ENCODE measurements at regions not wholly inside any gene's neighbourhood (a gene's known extent, or its start where the extent isn't known, plus 50 kb on each side); places are given as distances from the start of the nearest gene placed in this dataset.

GRCh38 chr14:34247605-34248004 lies 214.4 kb downstream of the SPTSSA start:
- Histone ChIP-seq H3K4me1 (ENCODE audit: control extremely low read depth in 1 of 4, control insufficient read depth in 4 of 4, insufficient read depth in 4 of 4, low read length in 3 of 4) (peaks cover 0 to 12% (median 2%) of the 10 kb centered on the region in 4 experiments), H3K4me3 (ENCODE audit: control insufficient read depth in 1 of 7, extremely low read depth in 1 of 7, insufficient read depth in 4 of 7, low read depth in 2 of 7, low read length in 6 of 7) (no peak overlapping the region), H3K9me3 (ENCODE audit: control extremely low read depth in 1 of 5, control insufficient read depth in 4 of 5, insufficient read depth in 2 of 5, low read depth in 1 of 5, low read length in 4 of 5) (peaks cover 0 to 7% (median 0%) of the 10 kb centered on the region in 5 experiments), H3K36me3 (ENCODE audit: control insufficient read depth in 4 of 4, insufficient read depth in 4 of 4, low read length in 3 of 4) (no peaks in the 10 kb centered on the region), H3K27ac (ENCODE audit: insufficient read depth in 1 of 2, low read depth in 1 of 2, low read length in 2 of 2, poor library complexity in 1 of 2, severe bottlenecking in 2 of 2) (no peak overlapping the region), H3K27me3 (replicated peaks in 2 of 5; ENCODE audit: control insufficient read depth in 4 of 5, insufficient read depth in 5 of 5, low read length in 4 of 5) (peaks cover 0 to 2% (median 0%) of the 10 kb centered on the region in 5 experiments)
- ChIA-PET POLR2A (no interaction called here), CTCF (interaction anchor here (1.4 kb wide), 1 partner anchor 81 kb away, joined by 3 read pairs; no protein-coding TSS in a partner anchor)
- no peak for DNase-seq
- WGBS (ENCODE audit: insufficient coverage): no CpG with 5 or more reads among the region's 1 CpG

DNA sequence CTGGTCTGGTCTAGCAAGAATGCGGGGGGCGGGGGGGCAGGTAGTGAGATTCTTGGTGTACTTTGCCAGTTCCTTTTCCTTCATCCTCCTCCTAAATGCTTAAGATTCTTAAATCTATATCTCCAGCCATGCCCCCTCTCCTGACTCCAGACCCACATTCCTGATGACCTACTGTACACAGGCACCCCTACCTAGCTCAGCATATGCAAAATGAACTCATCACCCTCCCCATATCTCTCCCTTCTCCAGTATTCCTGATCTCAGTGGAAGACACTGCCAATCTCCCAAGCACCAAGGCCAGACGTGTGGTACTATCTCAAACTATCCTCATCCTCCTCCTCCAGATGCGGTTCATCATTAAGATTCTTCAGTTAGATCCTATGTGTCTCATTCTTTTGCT lies 215.8 kb downstream of the SPTSSA start:
- WGBS (ENCODE audit: insufficient coverage): 97% methylated on average over 2 of the region's 4 CpGs
- POLR2A ChIA-PET: no interaction called here

DNA sequence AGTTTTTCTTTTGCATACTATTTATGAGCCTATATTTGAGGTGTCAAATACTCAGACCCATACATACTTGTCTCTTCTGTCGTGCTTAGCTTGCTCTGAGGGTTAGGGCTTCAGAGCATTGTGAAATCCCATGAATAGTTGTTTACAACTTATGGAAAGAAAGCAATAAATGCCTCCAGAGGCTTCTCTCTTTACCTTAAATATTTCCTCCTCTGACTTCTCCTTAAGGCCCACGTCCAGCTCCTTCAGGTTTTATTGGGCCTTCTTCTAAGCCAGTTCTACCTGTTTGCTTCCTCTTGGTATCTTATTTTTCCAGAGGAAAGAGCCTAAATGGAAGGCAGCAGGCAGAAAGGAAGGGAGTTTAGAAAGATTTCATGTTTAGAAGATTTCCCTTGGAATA lies 218.6 kb downstream of the SPTSSA start:
- 71% methylated on average over 1 of the region's 2 CpGs for WGBS (ENCODE audit: insufficient coverage)
- H3K4me1 ChIP-seq (ENCODE audit: control extremely low read depth in 1 of 4, control insufficient read depth in 4 of 4, insufficient read depth in 4 of 4, low read length in 3 of 4): no peaks in the 10 kb centered on the region
- CTCF ChIA-PET: no interaction called here

More for the DNA sequence above, 215.8 kb downstream of the SPTSSA start:
- Histone ChIP-seq H3K4me3 (ENCODE audit: control insufficient read depth in 1 of 7, extremely low read depth in 1 of 7, insufficient read depth in 4 of 7, low read depth in 2 of 7, low read length in 6 of 7) (no peak overlapping the region), H3K9me3 (ENCODE audit: control extremely low read depth in 1 of 5, control insufficient read depth in 4 of 5, insufficient read depth in 2 of 5, low read depth in 1 of 5, low read length in 4 of 5) (peaks cover 0 to 7% (median 0%) of the 10 kb centered on the region in 5 experiments), H3K27ac (ENCODE audit: insufficient read depth in 1 of 2, low read depth in 1 of 2, low read length in 2 of 2, poor library complexity in 1 of 2, severe bottlenecking in 2 of 2) (no peak overlapping the region), H3K4me1 (ENCODE audit: control extremely low read depth in 1 of 4, control insufficient read depth in 4 of 4, insufficient read depth in 4 of 4, low read length in 3 of 4) (peaks cover 0 to 6% (median 0%) of the 10 kb centered on the region in 4 experiments), H3K36me3 (ENCODE audit: control insufficient read depth in 4 of 4, insufficient read depth in 4 of 4, low read length in 3 of 4) (no peaks in the 10 kb centered on the region), H3K27me3 (replicated peaks in 2 of 5; ENCODE audit: control insufficient read depth in 4 of 5, insufficient read depth in 5 of 5, low read length in 4 of 5) (peaks cover 0 to 2% (median 0%) of the 10 kb centered on the region in 5 experiments)
- CTCF ChIA-PET: no interaction called here
- DNase-seq: no peak

DNA sequence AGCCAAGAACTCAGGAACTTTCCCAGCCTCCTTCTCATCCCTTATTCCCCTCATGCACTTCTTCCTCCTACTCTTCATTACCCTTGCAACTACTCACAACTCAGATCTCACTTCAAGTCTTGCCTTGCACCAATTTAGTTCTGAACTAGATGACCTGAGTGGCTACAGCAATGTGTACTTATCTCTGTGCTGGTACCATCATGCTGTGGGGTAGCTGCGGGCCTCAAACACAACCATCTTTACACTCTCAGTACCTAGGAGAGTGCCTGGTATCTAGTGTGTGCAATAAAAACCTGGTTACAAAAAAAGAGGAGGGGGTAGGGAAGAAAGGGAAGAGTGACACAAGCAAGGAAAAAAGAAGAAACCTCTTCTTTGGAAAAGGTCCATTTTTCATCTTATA lies 219.0 kb downstream of the SPTSSA start:
- CTCF ChIA-PET: no interaction called here
- Histone ChIP-seq H3K4me3 (ENCODE audit: control insufficient read depth in 1 of 7, extremely low read depth in 1 of 7, insufficient read depth in 4 of 7, low read depth in 2 of 7, low read length in 6 of 7) (no peak overlapping the region), H3K9me3 (ENCODE audit: control extremely low read depth in 1 of 5, control insufficient read depth in 4 of 5, insufficient read depth in 2 of 5, low read depth in 1 of 5, low read length in 4 of 5) (peaks cover 0 to 5% (median 0%) of the 10 kb centered on the region in 5 experiments), H3K27ac (ENCODE audit: insufficient read depth in 1 of 2, low read depth in 1 of 2, low read length in 2 of 2, poor library complexity in 1 of 2, severe bottlenecking in 2 of 2) (no peak overlapping the region), H3K4me1 (ENCODE audit: control extremely low read depth in 1 of 4, control insufficient read depth in 4 of 4, insufficient read depth in 4 of 4, low read length in 3 of 4) (no peaks in the 10 kb centered on the region), H3K27me3 (replicated peaks in 2 of 5; ENCODE audit: control insufficient read depth in 4 of 5, insufficient read depth in 5 of 5, low read length in 4 of 5) (peaks cover 0 to 2% (median 0%) of the 10 kb centered on the region in 5 experiments), H3K36me3 (ENCODE audit: control insufficient read depth in 4 of 4, insufficient read depth in 4 of 4, low read length in 3 of 4) (no peaks in the 10 kb centered on the region)
- DNase-seq: no peak
- POLR2A ChIA-PET: no interaction called here
- WGBS (ENCODE audit: insufficient coverage): no CpG with 5 or more reads among the region's 1 CpG

More for the DNA sequence above, 218.6 kb downstream of the SPTSSA start:
- Histone ChIP-seq H3K4me3 (ENCODE audit: control insufficient read depth in 1 of 7, extremely low read depth in 1 of 7, insufficient read depth in 4 of 7, low read depth in 2 of 7, low read length in 6 of 7) (no peak overlapping the region), H3K27ac (ENCODE audit: insufficient read depth in 1 of 2, low read depth in 1 of 2, low read length in 2 of 2, poor library complexity in 1 of 2, severe bottlenecking in 2 of 2) (no peak overlapping the region), H3K36me3 (ENCODE audit: control insufficient read depth in 4 of 4, insufficient read depth in 4 of 4, low read length in 3 of 4) (no peaks in the 10 kb centered on the region), H3K9me3 (ENCODE audit: control extremely low read depth in 1 of 5, control insufficient read depth in 4 of 5, insufficient read depth in 2 of 5, low read depth in 1 of 5, low read length in 4 of 5) (peaks cover 0 to 7% (median 0%) of the 10 kb centered on the region in 5 experiments), H3K27me3 (replicated peaks in 2 of 5; ENCODE audit: control insufficient read depth in 4 of 5, insufficient read depth in 5 of 5, low read length in 4 of 5) (peaks cover 0 to 2% (median 0%) of the 10 kb centered on the region in 5 experiments)
- no peak for DNase-seq
- POLR2A ChIA-PET: no interaction called here

GRCh38 chr14:34241185-34241711 lies 220.8 kb downstream of the SPTSSA start:
- CTCF ChIA-PET: interaction anchor here (1.2 to 2.2 kb wide), 3 partner anchors 12 to 84 kb away, joined by 3 to 11 read pairs (median 5); no protein-coding TSS in a partner anchor
- Histone ChIP-seq H3K36me3 (ENCODE audit: control insufficient read depth in 4 of 4, insufficient read depth in 4 of 4, low read length in 3 of 4) (no peaks in the 10 kb centered on the region), H3K4me1 (ENCODE audit: control extremely low read depth in 1 of 4, control insufficient read depth in 4 of 4, insufficient read depth in 4 of 4, low read length in 3 of 4) (no peaks in the 10 kb centered on the region), H3K27me3 (replicated peaks in 2 of 5; ENCODE audit: control insufficient read depth in 4 of 5, insufficient read depth in 5 of 5, low read length in 4 of 5) (peaks cover 0 to 4% (median 0%) of the 10 kb centered on the region in 5 experiments), H3K9me3 (ENCODE audit: control extremely low read depth in 1 of 5, control insufficient read depth in 4 of 5, insufficient read depth in 2 of 5, low read depth in 1 of 5, low read length in 4 of 5) (no peaks in the 10 kb centered on the region), H3K27ac (ENCODE audit: insufficient read depth in 1 of 2, low read depth in 1 of 2, low read length in 2 of 2, poor library complexity in 1 of 2, severe bottlenecking in 2 of 2) (no peak overlapping the region), H3K4me3 (ENCODE audit: control insufficient read depth in 1 of 7, extremely low read depth in 1 of 7, insufficient read depth in 4 of 7, low read depth in 2 of 7, low read length in 6 of 7) (no peak overlapping the region)
- WGBS (ENCODE audit: insufficient coverage): 97% methylated on average over 3 of the region's 3 CpGs
- no peak for DNase-seq
- POLR2A ChIA-PET: no interaction called here

DNA sequence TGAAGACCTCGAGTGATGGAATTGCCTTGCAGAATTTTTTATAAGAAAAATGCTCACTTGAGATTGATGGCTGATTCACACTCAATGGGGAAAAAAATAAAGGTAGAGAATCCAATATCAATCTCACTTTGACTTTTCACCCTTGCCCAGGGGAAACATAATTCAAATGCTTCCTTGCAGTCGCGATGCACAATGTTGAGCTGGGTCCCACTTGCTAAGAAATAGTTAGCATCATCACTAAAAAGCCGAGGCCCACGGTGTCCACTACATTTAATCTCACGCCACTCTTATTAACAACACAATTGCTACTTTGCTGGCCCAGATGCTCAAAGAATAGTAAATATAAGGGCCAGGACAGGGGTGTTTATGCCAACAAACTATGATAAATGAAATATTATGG lies 223.4 kb downstream of the SPTSSA start:
- DNase-seq: no peak
- no peak overlapping the region for H3K27ac ChIP-seq (ENCODE audit: insufficient read depth in 1 of 2, low read depth in 1 of 2, low read length in 2 of 2, poor library complexity in 1 of 2, severe bottlenecking in 2 of 2)
- H3K27me3 ChIP-seq (replicated peaks in 2 of 5; ENCODE audit: control insufficient read depth in 4 of 5, insufficient read depth in 5 of 5, low read length in 4 of 5): peaks cover 0 to 6% (median 0%) of the 10 kb centered on the region in 5 experiments
- no peak overlapping the region for H3K4me3 ChIP-seq (ENCODE audit: control insufficient read depth in 1 of 7, extremely low read depth in 1 of 7, insufficient read depth in 4 of 7, low read depth in 2 of 7, low read length in 6 of 7)
- CTCF ChIA-PET: interaction anchor here (1.4 kb wide), 1 partner anchor 101 kb away, joined by 4 read pairs; no protein-coding TSS in a partner anchor
- no peaks in the 10 kb centered on the region for H3K36me3 ChIP-seq (ENCODE audit: control insufficient read depth in 4 of 4, insufficient read depth in 4 of 4, low read length in 3 of 4)
- no peaks in the 10 kb centered on the region for H3K9me3 ChIP-seq (ENCODE audit: control extremely low read depth in 1 of 5, control insufficient read depth in 4 of 5, insufficient read depth in 2 of 5, low read depth in 1 of 5, low read length in 4 of 5)
- 95% methylated on average over 2 of the region's 6 CpGs for WGBS (ENCODE audit: insufficient coverage)
- no peaks in the 10 kb centered on the region for H3K4me1 ChIP-seq (ENCODE audit: control extremely low read depth in 1 of 4, control insufficient read depth in 4 of 4, insufficient read depth in 4 of 4, low read length in 3 of 4)
- POLR2A ChIA-PET: no interaction called here

- DNase-seq: no peak
- peaks cover 0 to 4% (median 0%) of the 10 kb centered on the region in 5 experiments for H3K27me3 ChIP-seq (replicated peaks in 2 of 5; ENCODE audit: control insufficient read depth in 4 of 5, insufficient read depth in 5 of 5, low read length in 4 of 5)
- ChIA-PET CTCF (interaction anchor here (1.4 kb wide), 1 partner anchor 100 kb away, joined by 4 read pairs; no protein-coding TSS in a partner anchor), POLR2A (no interaction called here)
- H3K4me1 ChIP-seq (ENCODE audit: control extremely low read depth in 1 of 4, control insufficient read depth in 4 of 4, insufficient read depth in 4 of 4, low read length in 3 of 4): no peaks in the 10 kb centered on the region
- 100% methylated on average over 2 of the region's 2 CpGs for WGBS (ENCODE audit: insufficient coverage)
- H3K9me3 ChIP-seq (ENCODE audit: control extremely low read depth in 1 of 5, control insufficient read depth in 4 of 5, insufficient read depth in 2 of 5, low read depth in 1 of 5, low read length in 4 of 5): no peaks in the 10 kb centered on the region
- H3K36me3 ChIP-seq (ENCODE audit: control insufficient read depth in 4 of 4, insufficient read depth in 4 of 4, low read length in 3 of 4): no peaks in the 10 kb centered on the region
- H3K4me3 ChIP-seq (ENCODE audit: control insufficient read depth in 1 of 7, extremely low read depth in 1 of 7, insufficient read depth in 4 of 7, low read depth in 2 of 7, low read length in 6 of 7): no peak overlapping the region
- no peak overlapping the region for H3K27ac ChIP-seq (ENCODE audit: insufficient read depth in 1 of 2, low read depth in 1 of 2, low read length in 2 of 2, poor library complexity in 1 of 2, severe bottlenecking in 2 of 2)
Observed at GRCh38 chr14:34237677-34238076, 224.4 kb downstream of the SPTSSA start.

All from common myeloid progenitor, CD34-positive (primary cell).